OCI-LY1 (cell line): ENCODE measurements at regions not wholly inside any gene's neighbourhood (a gene's known extent, or its start where the extent isn't known, plus 50 kb on each side); places are given as distances from the start of the nearest gene placed in this dataset.

Experiments
- EZH2 ChIP-seq: fragments of 200-600 bp; sonication (generic), shearing (Covaris generic); IDR thresholded peaks from 2 replicates; pipeline ENCODE4 v1.8.0; 2017; ENCODE audit warnings: borderline replicate concordance, mixed run types, mild to moderate bottlenecking, antibody characterized with exemption, low read length, moderate library complexity, mixed read lengths
- TF ChIP-seq, protein P1 (sequence below): fragments of 200-600 bp; sonication (generic), shearing (Covaris generic); IDR thresholded peaks from 2 replicates; pipeline ENCODE4 v1.5.1; 2017; ENCODE audit warnings: mild to moderate bottlenecking, antibody characterized with exemption, low read length, moderate library complexity, mixed read lengths

DNA sequence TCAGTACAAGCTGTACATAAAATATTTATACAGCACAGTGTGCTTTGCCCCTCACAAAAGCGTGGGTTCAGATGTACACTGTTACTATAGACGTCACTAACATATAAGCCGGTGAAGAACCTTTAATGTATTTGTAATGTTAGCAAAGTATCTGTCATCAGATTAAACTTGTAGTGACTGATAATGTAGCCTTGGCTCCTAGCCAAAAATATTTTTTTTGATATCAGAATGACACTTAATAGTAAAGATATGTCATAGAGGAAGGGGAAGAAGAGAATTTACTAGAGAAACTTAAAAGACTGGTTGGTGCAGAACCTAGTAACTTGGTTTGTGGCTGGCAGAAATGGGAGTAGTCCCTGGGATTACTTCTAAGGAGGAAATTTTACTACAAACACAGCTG lies 258.7 kb upstream of the DMRT1 start:
- TF ChIP-seq, protein P1, sequence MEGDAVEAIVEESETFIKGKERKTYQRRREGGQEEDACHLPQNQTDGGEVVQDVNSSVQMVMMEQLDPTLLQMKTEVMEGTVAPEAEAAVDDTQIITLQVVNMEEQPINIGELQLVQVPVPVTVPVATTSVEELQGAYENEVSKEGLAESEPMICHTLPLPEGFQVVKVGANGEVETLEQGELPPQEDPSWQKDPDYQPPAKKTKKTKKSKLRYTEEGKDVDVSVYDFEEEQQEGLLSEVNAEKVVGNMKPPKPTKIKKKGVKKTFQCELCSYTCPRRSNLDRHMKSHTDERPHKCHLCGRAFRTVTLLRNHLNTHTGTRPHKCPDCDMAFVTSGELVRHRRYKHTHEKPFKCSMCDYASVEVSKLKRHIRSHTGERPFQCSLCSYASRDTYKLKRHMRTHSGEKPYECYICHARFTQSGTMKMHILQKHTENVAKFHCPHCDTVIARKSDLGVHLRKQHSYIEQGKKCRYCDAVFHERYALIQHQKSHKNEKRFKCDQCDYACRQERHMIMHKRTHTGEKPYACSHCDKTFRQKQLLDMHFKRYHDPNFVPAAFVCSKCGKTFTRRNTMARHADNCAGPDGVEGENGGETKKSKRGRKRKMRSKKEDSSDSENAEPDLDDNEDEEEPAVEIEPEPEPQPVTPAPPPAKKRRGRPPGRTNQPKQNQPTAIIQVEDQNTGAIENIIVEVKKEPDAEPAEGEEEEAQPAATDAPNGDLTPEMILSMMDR, result no peak
- no peak for TF ChIP-seq EZH2
